CD4-positive, alpha-beta memory T cell (primary cell): ENCODE measurements at regions not wholly inside any gene's neighbourhood (a gene's known extent, or its start where the extent isn't known, plus 50 kb on each side); places are given as distances from the start of the nearest gene placed in this dataset.
A peak's percentile ranks its signal among the peaks of the same experiment; 100 is the strongest.
"Not testable (repeated sequence)": the region's sequence is repeated elsewhere in the genome, so short reads cannot be mapped to it uniquely, and the experiment has no call there.

Experiments used
- CTCF ChIA-PET: fragments of 350-600 bp; sonication (Branson Sonifier 250); formaldehyde crosslinking; loops from one replicate; lab custom pipeline; 2021; ENCODE audit warnings: inconsistent platforms; ENCODE audit not compliant: partially characterized antibody; lab: Charles Lee
- POLR2A ChIA-PET: fragments of 350-600 bp; sonication (Branson Sonifier 250); formaldehyde crosslinking; loops from one replicate; lab custom pipeline; 2021; ENCODE audit not compliant: partially characterized antibody; lab: Charles Lee
- DNase-seq, 5 donors: peaks; one replicate each; pipeline versions ENCODE4 v3.0.0 to v3.0.0-alpha.2; 2020 to 2022; ENCODE audit warnings: mixed read lengths in 1 of 5
- H3K27ac ChIP-seq: one replicate; pipeline ENCODE4 v1.7.0; 2013; ENCODE audit warnings: low read depth, low read length
- H3K27me3 ChIP-seq: 2 replicates; pipeline ENCODE4 v1.7.0; 2013; ENCODE audit warnings: mild to moderate bottlenecking, low read length, moderate library complexity; ENCODE audit not compliant: insufficient read depth
- H3K36me3 ChIP-seq: 2 replicates; pipeline ENCODE4 v1.7.0; 2013; ENCODE audit warnings: mild to moderate bottlenecking, low read length, moderate library complexity; ENCODE audit not compliant: insufficient read depth
- H3K4me1 ChIP-seq: 2 replicates; pipeline ENCODE4 v1.7.0; 2013; ENCODE audit warnings: mild to moderate bottlenecking, low read length, moderate library complexity; ENCODE audit not compliant: insufficient read depth
- H3K4me3 ChIP-seq, 2 donors: one replicate each; pipeline ENCODE4 v1.7.0; 2013; ENCODE audit warnings: low read length in 2 of 2, mild to moderate bottlenecking in 1 of 2
- H3K9me3 ChIP-seq, 2 donors: one replicate each; pipeline ENCODE4 v1.7.0; 2013; ENCODE audit warnings: low read length in 2 of 2, control low read depth in 1 of 2; ENCODE audit not compliant: control insufficient read depth in 1 of 2
- H3K27ac Mint-ChIP-seq, 7 donors: one replicate each; pipeline ENCODE4 v1.8.0; 2020 to 2021; ENCODE audit warnings: mixed read lengths in 7 of 7, mild to moderate bottlenecking in 6 of 7, inconsistent platforms in 3 of 7, moderate library complexity in 3 of 7
- H3K27me3 Mint-ChIP-seq, 2 donors: one replicate each; pipeline ENCODE4 v1.8.0; 2020 to 2021; ENCODE audit warnings: mixed read lengths in 2 of 2
- H3K36me3 Mint-ChIP-seq, 2 donors: one replicate each; pipeline ENCODE4 v1.8.0; 2020 to 2021; ENCODE audit warnings: mixed read lengths in 2 of 2, inconsistent platforms in 1 of 2, mild to moderate bottlenecking in 1 of 2
- H3K4me1 Mint-ChIP-seq, 4 donors: one replicate each; pipeline ENCODE4 v1.8.0; 2020 to 2021; ENCODE audit warnings: mixed read lengths in 4 of 4, mild to moderate bottlenecking in 1 of 4
- H3K4me3 Mint-ChIP-seq, 8 donors: one replicate each; pipeline ENCODE4 v1.8.0; 2020 to 2021; ENCODE audit warnings: mixed read lengths in 8 of 8, mild to moderate bottlenecking in 7 of 8, moderate library complexity in 6 of 8, inconsistent platforms in 3 of 8
- H3K9me3 Mint-ChIP-seq, 8 donors: one replicate each; pipeline ENCODE4 v1.8.0; 2020 to 2021; ENCODE audit warnings: mixed read lengths in 8 of 8, mild to moderate bottlenecking in 5 of 8, inconsistent platforms in 3 of 8, moderate library complexity in 1 of 8
- intact Hi-C: fragments of 100-400 bp; cut with micrococcal nuclease; formaldehyde crosslinking; loops from one replicate; pipeline ENCODE4 v1.15.1; 2023

DNA sequence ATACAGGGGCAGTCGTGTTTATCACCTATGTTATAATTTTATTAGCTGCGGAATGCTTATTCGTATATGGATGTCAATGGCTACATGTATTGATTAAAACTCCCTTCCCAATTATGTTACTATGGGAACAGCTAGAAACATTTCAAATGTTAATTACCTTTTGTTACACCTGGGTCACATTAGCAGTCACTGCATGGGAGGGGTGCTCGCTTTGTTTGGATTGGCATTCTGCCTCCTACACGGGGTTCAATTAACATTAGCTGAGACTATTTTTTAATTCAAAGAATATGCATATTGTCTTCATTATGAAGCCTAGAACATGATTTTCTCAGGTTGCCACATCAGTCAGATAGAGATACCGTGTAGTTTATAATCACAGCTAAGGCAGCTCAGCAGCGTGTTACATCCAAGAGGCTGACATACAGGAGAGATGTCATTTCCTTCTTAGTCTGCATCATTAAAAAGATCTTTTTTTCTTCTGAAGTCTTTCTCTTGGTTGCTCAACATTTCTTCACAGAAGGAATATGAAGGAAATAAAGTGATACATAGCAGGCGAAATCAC is 76.2 kb upstream of the RPS6KA2 start:
- Mint-ChIP-seq H3K36me3 (peaks cover 0 to 10% of the 10 kb centered on the region in 2 donors), H3K4me3 (no peak overlapping the region), H3K4me1 (peaks cover 0 to 1% (median 0%) of the 10 kb centered on the region in 4 donors), H3K27ac (no peak overlapping the region), H3K27me3 (peaks cover 3 to 5% of the 10 kb centered on the region in 2 donors), H3K9me3 (no peaks in the 10 kb centered on the region)
- H3K36me3 ChIP-seq: no peaks in the 10 kb centered on the region
- H3K4me1 ChIP-seq: no peaks in the 10 kb centered on the region
- no peaks in the 10 kb centered on the region for H3K9me3 ChIP-seq
- H3K27ac ChIP-seq: no peak overlapping the region
- POLR2A ChIA-PET: no interaction called here
- no peak overlapping the region for H3K4me3 ChIP-seq
- H3K27me3 ChIP-seq: no peaks in the 10 kb centered on the region
- CTCF ChIA-PET: no interaction called here
- DNase-seq: no peak
- intact Hi-C loops: no loop called here

DNA sequence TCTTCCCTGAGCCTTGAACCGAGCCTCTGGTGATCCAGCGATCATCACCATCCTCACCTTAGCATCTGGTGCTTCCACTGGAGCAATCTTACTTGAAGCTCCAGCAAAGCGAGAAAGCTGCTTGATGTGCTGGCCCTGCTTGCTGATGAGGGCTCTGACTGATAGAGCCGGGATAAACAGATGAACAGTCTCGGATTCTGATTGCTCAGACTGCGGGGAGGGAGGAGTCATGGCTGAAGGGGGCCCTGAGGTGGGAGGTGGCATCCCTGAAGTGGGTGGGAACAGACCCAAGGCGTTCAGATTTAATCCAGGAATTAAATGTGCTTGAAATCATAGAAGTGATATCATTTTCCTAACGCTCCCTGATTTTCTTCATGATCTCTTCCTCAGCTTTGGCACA is 74.4 kb upstream of the RPS6KA2 start:
- H3K36me3 Mint-ChIP-seq, H3K27me3 ChIP-seq, DNase-seq, H3K4me3 ChIP-seq, H3K27ac ChIP-seq, H3K4me3 Mint-ChIP-seq, H3K36me3 ChIP-seq, H3K4me1 ChIP-seq, H3K27ac Mint-ChIP-seq, H3K9me3 Mint-ChIP-seq, CTCF ChIA-PET, H3K27me3 Mint-ChIP-seq, H3K9me3 ChIP-seq, intact Hi-C loops, H3K4me1 Mint-ChIP-seq, POLR2A ChIA-PET: not testable (repeated sequence)

DNA sequence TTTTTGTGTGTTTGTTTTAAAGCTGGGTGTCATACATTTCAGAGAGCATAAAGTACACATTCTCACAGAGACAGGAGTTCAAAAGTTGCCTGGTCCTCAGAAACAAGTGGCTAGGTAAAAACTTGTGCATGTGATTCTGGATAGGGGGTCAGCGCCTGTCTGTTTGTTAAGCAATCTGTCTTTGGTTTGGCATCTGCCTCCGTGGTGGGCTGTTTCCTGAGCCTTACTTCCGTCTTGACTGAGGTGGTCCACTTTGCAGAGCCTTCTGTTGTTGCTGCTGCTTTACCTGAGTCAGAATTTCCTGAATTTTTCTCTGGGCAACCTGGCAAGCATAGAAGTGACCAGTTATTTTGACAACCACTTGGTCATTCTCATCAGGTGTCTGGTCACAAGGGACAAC is 73.8 kb upstream of the RPS6KA2 start:
- intact Hi-C loops, H3K27ac Mint-ChIP-seq, H3K27me3 Mint-ChIP-seq, CTCF ChIA-PET, H3K36me3 ChIP-seq, H3K9me3 Mint-ChIP-seq, H3K36me3 Mint-ChIP-seq, DNase-seq, H3K27ac ChIP-seq, H3K27me3 ChIP-seq, H3K9me3 ChIP-seq, H3K4me3 Mint-ChIP-seq, H3K4me1 ChIP-seq, H3K4me1 Mint-ChIP-seq, H3K4me3 ChIP-seq, POLR2A ChIA-PET: not testable (repeated sequence)

DNA sequence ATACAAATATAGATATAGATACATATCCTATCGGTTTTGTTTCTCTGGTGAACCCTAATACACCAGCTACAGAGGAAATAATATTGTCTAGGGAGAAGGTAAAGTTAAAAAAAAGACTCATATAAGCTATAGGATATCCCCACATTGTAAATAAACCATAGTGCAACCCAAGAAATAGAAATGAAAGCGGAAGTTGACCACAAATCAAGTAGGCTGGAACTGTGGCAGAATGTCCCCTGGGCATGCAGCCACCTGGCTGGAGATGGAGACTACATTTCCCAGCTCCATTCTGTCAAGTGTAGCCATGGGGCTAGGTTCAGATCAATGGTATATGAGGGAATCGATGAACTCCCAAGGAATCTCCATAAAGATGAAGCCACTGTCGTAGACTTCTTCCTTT is 70.1 kb upstream of the RPS6KA2 start:
- intact Hi-C loops: no loop called here
- H3K4me3 Mint-ChIP-seq: no peak overlapping the region
- no peaks in the 10 kb centered on the region for H3K27me3 Mint-ChIP-seq
- no peak overlapping the region for H3K4me3 ChIP-seq
- no peak overlapping the region for H3K27ac ChIP-seq
- ChIA-PET POLR2A (no interaction called here), CTCF (no interaction called here)
- no peaks in the 10 kb centered on the region for H3K36me3 Mint-ChIP-seq
- no peaks in the 10 kb centered on the region for H3K27me3 ChIP-seq
- no peak overlapping the region for H3K27ac Mint-ChIP-seq
- no peaks in the 10 kb centered on the region for H3K4me1 ChIP-seq
- H3K36me3 ChIP-seq: no peaks in the 10 kb centered on the region
- H3K4me1 Mint-ChIP-seq: no peaks in the 10 kb centered on the region
- DNase-seq: no peak
- no peaks in the 10 kb centered on the region for H3K9me3 Mint-ChIP-seq
- no peaks in the 10 kb centered on the region for H3K9me3 ChIP-seq

DNA sequence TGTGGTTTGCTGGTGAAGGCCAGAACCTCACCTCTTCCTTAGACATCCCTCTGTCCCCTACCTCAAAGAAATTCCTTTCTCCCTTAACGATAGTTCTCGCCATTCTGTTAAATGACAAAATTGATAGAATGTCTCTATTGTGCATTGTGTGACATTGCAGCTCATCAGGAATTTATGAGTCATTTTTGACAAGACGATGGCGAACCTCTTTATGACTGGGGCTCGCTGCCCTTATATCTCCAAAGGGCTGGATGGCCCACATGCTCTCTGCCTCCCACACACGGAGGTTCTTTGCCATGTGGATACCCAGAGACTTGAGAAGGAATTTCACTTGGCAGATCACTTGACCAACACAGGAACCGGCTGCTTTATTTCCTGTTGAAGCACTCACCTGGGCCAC is 66.8 kb upstream of the RPS6KA2 start:
- no peak overlapping the region for H3K4me3 Mint-ChIP-seq
- no peaks in the 10 kb centered on the region for H3K4me1 Mint-ChIP-seq
- intact Hi-C loops: no loop called here
- H3K36me3 Mint-ChIP-seq: no peaks in the 10 kb centered on the region
- Histone ChIP-seq H3K4me1 (no peaks in the 10 kb centered on the region), H3K27ac (no peak overlapping the region), H3K27me3 (no peaks in the 10 kb centered on the region), H3K4me3 (no peak overlapping the region), H3K9me3 (no peaks in the 10 kb centered on the region), H3K36me3 (no peaks in the 10 kb centered on the region)
- no peak overlapping the region for H3K27ac Mint-ChIP-seq
- no peaks in the 10 kb centered on the region for H3K9me3 Mint-ChIP-seq
- DNase-seq: no peak
- ChIA-PET CTCF (no interaction called here), POLR2A (no interaction called here)
- no peaks in the 10 kb centered on the region for H3K27me3 Mint-ChIP-seq

DNA sequence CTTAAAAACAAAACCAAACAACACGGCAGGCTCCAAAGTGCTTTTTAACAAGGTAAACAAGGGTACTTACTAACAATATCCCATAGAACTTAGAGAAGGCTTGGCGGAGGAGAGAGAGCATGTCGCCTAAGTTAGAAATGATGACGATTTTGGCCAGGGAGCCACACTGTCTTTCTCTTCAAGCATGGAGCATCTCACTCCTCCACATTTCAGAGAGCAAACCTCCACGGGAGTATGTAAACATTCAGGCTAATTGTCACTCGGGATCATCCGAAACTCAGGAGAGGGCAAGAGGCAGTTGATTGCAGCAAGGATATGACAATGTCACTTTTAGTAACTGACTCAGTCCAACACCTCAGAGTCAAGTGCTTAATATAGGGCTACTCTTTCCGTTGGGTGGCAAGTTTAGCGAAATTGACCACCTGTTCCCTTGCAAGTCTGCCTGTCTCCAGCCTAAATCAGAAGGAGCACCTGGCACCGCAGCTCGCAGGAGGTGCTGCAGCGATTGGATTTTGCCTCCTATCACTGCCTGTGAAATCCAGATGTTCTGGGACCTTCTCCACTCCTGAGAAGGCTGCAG is 65.8 kb upstream of the RPS6KA2 start:
- no peaks in the 10 kb centered on the region for H3K4me1 ChIP-seq
- no peak overlapping the region for H3K4me3 Mint-ChIP-seq
- H3K4me1 Mint-ChIP-seq: no peaks in the 10 kb centered on the region
- peaks cover 0 to under 1% of the 10 kb centered on the region in 2 donors for H3K27me3 Mint-ChIP-seq
- H3K9me3 ChIP-seq: no peaks in the 10 kb centered on the region
- H3K4me3 ChIP-seq: no peak overlapping the region
- CTCF ChIA-PET: no interaction called here
- no peaks in the 10 kb centered on the region for H3K27me3 ChIP-seq
- DNase-seq: no peak
- intact Hi-C loops: no loop called here
- POLR2A ChIA-PET: no interaction called here
- no peaks in the 10 kb centered on the region for H3K9me3 Mint-ChIP-seq
- H3K27ac Mint-ChIP-seq: peak overlapping the region in 1 of 7 donors; percentile 44
- H3K27ac ChIP-seq: no peak overlapping the region
- no peaks in the 10 kb centered on the region for H3K36me3 ChIP-seq
- H3K36me3 Mint-ChIP-seq: no peaks in the 10 kb centered on the region

DNA sequence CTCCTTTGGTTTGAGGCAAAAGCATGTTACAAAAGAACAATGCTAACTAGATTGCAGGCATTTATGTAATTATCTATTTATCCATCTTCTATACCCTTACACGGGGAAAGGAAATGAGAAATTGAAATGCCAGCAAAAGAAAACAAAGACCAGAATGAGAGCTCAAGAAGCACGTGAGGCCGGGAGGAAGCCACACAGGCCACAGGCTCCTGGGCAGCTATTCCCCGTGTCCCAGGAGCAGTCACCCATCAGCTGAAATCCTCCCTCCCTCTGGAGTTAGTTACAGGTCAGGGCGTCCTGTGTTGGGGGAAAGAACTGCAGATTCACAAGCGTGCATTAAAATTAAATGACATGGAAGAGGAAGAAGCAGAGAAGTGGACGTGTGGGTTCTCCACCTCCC is 64.7 kb upstream of the RPS6KA2 start:
- ChIA-PET POLR2A (no interaction called here), CTCF (no interaction called here)
- Mint-ChIP-seq H3K36me3 (no peaks in the 10 kb centered on the region), H3K4me3 (no peak overlapping the region), H3K27ac (no peak overlapping the region), H3K4me1 (no peaks in the 10 kb centered on the region), H3K9me3 (no peaks in the 10 kb centered on the region), H3K27me3 (peaks cover 0 to 3% of the 10 kb centered on the region in 2 donors)
- Histone ChIP-seq H3K9me3 (no peaks in the 10 kb centered on the region), H3K4me1 (no peaks in the 10 kb centered on the region), H3K4me3 (no peak overlapping the region), H3K27ac (no peak overlapping the region), H3K36me3 (no peaks in the 10 kb centered on the region), H3K27me3 (no peaks in the 10 kb centered on the region)
- DNase-seq: no peak
- intact Hi-C loops: no loop called here

DNA sequence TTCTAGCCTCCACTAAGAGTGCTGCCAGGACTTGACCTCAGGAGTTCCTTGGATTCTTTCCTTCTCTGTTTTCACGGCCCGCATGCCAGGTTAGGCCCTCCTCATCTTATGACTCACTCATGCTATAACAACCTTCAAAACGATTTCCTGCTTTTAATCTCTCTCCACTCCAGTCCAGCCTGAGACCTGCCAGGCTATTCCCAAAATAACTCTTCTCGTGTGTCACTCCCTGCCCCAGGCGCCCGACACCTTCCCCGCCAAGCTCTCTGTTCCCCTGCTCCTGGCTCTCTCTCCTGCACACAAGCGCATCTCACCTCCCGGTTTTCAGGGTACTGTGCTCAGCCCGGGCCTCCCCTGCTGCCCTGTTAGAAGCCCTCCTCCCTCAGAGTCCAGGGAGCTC is 64.1 kb upstream of the RPS6KA2 start:
- no peak overlapping the region for H3K27ac Mint-ChIP-seq
- no peaks in the 10 kb centered on the region for H3K27me3 ChIP-seq
- H3K9me3 ChIP-seq: no peaks in the 10 kb centered on the region
- no peaks in the 10 kb centered on the region for H3K36me3 Mint-ChIP-seq
- H3K4me1 ChIP-seq: no peaks in the 10 kb centered on the region
- DNase-seq: no peak
- CTCF ChIA-PET: no interaction called here
- peaks cover 0 to 3% of the 10 kb centered on the region in 2 donors for H3K27me3 Mint-ChIP-seq
- POLR2A ChIA-PET: no interaction called here
- no peak overlapping the region for H3K27ac ChIP-seq
- H3K9me3 Mint-ChIP-seq: no peaks in the 10 kb centered on the region
- no peaks in the 10 kb centered on the region for H3K36me3 ChIP-seq
- H3K4me1 Mint-ChIP-seq: no peaks in the 10 kb centered on the region
- intact Hi-C loops: no loop called here
- no peak overlapping the region for H3K4me3 Mint-ChIP-seq
- no peak overlapping the region for H3K4me3 ChIP-seq
